NCI-H748 treated with DMSO at 0.1 percent for 48 hours (cell line): ENCODE measurements at regions not wholly inside any gene's neighbourhood (a gene's known extent, or its start where the extent isn't known, plus 50 kb on each side); places are given as distances from the start of the nearest gene placed in this dataset.
"Not testable (repeated sequence)": the region's sequence is repeated elsewhere in the genome, so short reads cannot be mapped to it uniquely, and the experiment has no call there.

Experiments used
- DNase-seq: peaks from one replicate; lab custom pipeline; 2025; lab: John Stamatoyannopoulos, UW

DNA sequence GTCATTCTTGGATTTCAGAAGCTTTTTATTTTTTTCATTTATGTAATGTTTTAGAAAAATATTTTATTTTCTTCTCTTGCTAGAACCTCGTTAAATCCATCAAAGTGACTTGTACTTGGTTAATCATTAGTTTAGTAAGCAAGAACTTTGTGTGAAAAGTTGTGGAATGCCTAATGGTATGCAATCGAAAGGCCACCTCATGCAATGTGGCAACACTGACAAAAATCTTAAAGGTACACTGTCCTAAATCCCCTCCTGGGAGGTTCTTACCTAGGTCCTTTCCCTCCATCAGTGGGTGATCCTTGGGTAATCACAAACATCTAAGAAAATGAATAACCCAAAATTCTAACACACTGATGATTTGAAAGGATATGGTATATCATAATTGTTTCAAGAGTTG lies 304.2 kb downstream of the DNAH5 start:
- no peak for DNase-seq

DNA sequence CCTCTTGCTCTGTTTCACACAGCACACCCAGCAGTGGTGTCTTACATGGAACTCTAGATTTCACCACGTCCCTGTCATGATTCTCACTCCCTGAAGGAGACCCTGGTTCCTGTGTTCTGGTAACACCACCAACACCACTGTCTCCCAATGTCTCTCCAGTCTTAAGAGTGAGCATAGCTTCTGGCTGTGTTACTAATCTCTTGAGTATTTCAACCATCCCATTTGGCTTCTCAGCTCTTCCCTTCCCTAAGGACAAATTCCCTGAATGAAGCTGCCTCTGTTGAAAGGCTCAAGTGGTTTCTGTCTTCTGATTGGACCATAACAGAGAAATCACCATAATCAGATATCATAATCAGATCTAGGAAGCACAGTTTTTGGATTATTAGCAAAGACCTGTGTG lies 311.8 kb downstream of the DNAH5 start:
- DNase-seq, result no peak

DNA sequence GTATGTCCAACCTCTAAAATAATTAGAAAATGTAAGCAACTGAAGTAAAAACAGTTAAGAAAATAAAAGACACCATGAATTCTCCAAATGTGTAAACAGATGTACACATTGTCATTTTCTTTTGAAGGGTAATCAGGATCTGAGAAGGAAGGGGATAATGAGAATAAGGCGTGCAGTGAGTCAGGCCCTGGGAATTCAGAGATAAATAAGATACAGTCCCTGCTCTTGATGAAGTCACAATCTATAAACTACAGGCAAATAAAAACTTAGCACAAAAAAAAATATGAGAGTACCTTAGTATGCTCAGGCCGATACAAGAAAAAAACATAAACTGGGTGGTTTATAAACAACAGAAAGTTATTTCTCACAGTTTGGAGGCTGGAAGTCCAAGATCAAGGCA lies 315.3 kb downstream of the DNAH5 start:
- no peak for DNase-seq

DNA sequence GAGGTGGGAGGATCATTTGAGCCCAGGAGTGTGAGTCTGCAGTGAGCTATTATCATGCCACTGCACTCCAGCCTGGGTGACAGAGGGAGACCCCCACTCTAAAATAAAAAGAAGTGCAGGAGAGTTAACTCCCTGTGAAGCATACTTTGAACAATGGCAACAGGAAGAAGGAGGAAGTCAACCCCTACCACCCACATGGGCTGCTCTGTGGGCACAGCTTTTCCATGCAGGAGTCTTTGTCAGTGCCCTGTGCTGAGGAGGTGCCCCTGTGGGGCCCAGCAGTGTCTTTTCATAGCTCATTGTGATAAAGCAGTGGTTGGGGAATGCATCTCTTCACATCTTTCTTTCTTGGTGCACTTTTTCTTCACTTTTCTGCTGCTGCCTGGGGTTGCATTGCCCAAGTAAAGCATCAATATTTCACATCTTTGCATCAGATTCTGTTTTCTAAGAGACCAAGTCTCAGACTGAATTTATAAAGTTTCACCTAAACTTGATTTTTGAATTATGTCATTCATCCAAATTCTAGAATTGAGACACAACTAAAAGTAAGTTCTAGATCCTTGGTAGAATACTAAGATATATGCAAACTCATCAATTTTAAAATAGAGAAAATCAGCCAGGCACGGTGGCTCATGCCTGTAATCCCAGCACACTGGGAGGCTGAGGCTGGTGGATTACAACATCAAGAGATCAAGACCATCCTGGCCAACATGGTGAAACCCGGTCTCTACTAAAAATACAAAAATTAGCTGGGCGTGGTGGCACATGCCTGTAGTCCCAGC lies 316.6 kb downstream of the DNAH5 start:
- no peak for DNase-seq

DNA sequence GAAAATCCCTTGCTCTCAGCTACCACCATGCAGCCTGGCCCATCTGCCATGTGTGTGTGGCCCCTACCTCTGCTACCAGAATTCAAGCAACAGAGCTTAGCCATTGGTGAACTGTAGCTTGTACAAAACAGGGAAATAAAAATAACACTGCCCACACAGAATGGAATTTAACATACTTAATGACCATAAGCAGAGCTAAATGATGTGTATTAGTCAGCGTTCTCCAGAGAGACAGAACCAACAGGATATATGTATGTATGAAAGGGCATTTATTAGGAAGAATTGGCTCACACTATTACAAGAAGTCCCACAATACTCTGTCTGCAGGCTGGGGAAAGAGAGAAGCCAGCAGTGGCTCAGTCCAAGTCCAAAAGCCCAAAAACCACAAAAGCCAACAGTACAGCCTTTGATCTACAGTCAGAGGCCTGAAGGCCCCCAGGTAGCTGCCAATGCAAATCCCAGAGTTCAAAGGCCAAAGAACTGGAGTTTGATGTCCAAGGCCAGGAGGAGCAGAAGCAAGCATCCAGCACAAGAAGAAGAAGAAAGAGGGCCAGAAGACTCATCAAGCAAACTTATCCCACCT lies 318.8 kb downstream of the DNAH5 start:
- no peak for DNase-seq

DNA sequence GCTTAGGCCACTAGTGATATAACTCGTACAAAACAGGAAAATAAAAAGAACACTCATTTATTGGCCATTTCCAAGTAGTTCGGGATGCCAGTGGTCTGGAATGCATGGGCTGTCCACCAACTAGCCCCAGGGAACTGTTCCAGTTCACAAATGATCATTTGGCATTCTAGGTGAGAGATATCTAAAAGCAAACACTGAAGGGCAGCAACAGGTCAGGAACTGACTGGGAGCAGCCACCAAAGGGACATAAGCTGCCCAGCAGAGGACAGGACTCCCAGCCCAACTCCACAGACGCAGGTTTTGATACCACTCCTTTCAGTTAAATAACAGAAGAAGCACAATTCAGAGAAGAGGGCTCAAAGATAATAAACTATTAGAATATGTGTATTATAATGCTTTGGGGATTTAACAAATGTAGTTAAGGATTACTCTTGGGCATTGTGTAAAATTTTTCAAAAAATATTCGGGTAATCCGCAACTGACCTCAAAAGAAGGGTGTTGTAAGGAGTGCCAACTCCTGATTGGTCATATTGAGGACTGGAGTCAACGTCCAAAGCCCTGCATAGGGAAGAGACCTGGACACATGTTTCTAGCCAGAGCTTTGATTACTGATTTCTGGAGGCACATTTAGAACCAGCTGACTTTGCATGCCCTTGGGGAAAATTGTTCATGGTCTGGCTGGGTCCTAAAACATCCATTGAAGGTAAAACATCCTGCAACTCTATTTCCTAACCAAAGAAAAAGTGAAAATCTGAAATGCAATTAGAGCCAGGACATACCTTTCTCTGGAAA lies 320.0 kb downstream of the DNAH5 start:
- no peak for DNase-seq

DNA sequence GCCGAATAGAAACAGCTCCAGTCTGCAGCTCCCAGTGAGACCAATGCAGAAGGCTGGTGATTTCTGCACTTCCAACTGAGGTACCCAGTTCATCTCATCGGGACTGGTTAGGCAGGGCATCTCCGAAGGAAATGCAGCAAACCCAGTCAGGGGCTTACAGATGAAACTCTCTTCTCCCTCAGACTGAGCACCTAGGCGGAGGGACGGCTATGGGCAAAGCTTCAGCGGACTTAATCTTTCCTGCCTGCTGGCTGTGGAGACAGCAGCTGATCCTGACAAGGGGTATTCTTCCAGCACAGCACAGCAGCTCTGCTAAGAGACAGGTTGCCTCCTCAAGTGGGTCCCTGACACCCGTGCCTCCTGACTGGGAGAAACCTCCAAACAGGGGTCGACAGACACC lies 330.9 kb downstream of the DNAH5 start:
- no peak for DNase-seq

DNA sequence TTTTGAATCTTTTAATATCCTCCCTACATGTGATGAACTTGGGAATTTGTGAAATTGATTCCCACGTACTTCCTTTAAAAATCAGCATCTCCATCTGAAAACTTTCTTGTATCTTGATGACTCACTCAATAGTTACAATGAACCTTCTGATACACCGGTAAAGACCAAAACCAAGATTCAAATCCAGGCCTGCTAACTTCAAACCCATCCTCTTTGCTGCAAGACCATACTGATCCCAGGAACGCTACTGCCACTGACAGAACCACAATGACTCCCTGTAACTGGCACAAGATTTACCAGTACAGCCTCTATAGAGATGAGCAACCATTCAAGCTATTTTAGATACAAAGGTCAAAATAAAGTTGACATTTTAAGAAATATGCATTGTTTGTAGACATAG lies 332.9 kb downstream of the DNAH5 start:
- DNase-seq, result no peak

DNA sequence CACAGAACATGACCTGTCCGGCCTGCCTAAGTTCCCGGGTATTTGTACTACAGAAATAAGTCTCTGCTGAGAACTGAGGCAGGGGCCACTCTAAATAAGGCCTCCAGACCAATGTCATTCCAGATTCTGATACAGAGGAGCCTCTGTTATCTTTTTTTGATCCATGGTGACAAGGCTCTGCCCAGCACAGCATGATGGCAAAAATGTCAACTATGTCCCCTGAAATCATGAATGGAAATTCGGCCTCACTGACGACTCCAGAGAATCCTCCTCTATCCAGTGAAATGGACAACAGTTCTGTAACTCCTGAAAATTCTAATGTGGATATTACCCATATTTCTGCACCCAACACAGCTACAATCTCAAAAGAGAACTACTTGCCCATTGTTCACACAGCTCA lies 335.0 kb downstream of the DNAH5 start:
- DNase-seq, result no peak

DNA sequence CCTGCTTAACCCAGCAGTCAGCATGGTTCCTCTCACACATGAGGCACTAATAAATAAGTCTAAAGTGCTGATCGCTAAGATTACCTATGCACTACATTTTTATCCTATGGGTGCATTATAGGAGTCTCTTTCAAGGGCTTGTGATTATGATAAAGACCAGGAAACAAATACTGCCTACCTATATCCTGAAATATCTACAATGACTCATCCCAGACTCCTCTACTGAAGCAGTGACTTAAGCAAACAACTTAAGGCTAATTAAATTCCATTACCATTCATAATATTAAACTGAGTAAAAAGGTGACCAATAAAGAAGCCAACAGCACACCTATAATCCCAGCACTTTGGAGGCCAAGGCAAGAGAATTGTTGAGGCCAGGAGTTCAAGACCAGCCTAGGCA lies 338.4 kb downstream of the DNAH5 start:
- DNase-seq, result peak; percentile 65

DNA sequence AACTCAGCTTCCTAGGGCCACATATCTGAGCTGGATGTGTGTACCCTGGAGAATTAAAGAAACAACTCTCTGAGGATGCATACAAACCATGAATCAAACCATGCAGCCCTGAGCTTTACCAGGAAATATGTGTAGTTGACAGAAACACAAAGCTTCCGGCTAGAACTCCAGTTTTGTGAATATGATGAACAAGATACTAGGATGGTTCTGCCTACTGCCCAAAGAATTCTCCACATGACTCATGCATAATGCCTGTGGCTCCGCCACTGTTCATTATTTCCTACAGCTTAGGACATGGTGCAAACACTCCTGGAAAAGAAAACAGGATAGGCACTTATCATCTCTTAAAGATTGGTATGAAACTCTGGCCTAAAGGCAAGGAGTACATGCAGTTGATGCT lies 343.4 kb downstream of the DNAH5 start:
- no peak for DNase-seq

DNA sequence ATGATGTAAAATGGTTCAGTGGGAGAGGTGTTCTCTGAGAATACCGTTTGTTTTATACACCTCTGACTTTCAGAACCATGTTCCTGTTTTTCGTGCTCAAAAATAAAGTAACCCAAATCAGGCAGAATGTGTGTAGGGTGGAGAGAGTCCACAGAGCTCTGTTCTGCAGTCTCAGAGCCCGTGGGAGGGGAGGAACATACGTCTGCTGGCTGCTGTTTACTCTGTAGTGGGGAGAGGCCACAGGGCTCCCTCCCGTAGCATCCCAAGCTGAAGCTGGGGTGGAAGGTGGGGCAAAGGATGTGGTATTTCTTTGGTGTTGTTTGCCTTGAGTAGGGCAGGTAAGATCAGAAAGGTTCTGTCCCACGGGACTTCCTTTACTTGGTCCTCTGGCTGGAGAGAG lies 348.5 kb downstream of the DNAH5 start:
- DNase-seq, result no peak

DNA sequence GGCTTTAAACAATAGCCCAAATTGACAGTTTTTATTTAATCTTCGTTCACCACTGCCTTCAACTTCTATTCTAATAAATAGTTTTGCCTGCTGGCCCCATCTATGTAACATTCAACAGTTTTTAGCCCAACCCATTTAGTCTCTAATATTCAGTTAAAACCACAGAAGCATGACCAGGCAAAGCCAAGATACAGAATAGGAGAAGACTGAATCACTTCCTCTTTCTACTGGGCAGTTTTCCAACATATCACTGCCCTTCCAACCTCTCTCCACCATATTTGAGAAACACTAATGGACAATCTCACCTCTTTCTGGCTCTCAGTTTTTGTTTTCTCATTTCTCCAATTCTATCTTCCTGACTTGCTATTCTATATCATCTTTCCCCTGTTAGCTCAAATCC lies 352.9 kb downstream of the DNAH5 start:
- no peak for DNase-seq

DNA sequence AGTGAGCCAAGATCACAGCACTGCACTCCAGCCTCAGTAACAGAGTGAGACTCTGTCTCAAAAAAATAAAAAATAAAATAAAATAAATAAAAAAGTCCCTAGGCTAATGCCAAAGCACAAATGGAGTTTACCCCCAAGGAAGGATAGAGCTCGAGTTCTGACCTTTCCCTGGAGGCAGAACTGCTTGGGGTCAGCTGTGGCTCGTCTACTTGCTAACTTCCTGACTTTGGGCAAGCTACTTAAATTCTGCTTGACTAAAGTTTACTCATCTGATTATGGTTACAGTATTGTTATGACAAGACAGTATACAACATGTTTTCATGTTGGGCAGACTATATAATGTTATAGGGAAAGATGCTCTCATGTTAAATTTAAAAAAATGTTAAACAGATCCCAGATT lies 359.2 kb downstream of the DNAH5 start:
- DNase-seq, result no peak

DNA sequence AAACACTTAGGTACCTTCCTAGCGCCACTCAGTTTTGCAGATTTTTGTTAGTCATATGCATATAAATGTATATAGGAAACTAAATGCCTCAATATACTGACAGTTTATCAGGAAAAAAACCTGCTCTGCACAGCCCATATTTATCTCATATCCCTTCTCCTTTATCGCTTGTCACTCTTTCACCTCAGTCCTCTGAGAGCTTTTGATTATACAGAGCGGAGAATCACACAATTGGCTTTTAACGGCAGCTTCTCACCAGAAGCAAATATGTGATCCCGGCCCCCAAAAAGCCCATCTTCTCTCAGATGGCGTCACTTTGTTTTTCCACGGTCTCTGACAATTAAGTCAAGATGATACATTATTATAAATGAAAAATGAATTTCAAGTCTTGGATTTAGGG lies 362.6 kb downstream of the DNAH5 start:
- no peak for DNase-seq

DNA sequence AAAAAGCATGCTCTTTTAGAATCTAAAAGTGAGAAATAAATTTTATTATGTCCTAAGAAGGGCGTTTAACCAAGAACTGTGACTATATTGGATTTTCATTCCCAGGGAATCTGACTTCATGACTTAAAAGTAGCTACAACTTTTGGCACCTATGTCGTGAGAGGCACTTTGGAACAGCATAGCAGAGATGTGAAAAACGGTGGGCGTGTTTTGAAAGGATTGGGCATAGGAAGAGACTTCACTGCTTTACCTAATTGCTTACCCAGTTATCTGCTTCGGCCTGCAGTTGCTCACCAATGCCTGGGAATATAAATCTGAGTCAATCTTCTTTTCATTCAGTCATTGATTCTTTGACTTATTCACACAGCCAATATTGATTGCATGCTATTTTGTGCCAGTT lies 363.4 kb downstream of the DNAH5 start:
- no peak for DNase-seq

DNA sequence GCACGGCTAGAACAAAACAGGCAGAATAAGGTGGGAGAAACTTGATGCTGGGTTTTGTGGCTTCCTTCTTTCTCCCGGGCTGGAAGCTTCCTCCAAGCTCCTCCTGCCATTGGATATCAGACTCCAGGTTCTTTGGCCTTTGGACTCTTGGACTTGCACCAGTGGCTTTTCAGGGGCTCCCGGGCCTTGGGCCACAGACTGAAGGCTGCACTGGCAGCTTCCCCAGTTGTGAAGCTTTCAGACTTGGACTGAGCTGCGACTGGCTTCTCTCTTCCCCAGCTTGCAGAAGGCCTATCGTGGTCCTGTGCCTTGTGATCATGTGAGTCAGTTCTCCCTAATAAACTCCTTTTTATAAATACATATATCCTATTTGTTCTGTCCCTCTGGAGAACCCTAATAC lies 364.4 kb downstream of the DNAH5 start:
- no peak for DNase-seq

DNA sequence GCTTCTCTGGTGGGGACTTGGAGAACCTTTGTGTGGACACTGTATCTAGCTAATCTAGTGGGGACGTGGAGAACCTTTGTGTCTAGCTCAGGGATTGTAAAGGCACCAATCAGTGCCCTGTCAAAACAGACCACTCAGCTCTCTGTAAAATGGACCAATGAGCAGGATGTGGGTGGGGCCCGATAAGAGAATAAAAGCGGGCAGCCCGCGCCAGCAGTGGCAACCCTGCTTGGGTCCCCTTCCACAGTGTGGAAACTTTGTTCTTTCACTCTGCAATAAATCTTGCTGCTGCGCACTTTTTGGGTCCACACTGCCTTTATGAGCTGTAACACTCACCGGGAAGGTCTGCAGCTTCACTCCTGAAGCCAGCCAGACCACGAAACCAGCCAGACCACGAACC lies 365.4 kb downstream of the DNAH5 start:
- not testable (repeated sequence) for DNase-seq

DNA sequence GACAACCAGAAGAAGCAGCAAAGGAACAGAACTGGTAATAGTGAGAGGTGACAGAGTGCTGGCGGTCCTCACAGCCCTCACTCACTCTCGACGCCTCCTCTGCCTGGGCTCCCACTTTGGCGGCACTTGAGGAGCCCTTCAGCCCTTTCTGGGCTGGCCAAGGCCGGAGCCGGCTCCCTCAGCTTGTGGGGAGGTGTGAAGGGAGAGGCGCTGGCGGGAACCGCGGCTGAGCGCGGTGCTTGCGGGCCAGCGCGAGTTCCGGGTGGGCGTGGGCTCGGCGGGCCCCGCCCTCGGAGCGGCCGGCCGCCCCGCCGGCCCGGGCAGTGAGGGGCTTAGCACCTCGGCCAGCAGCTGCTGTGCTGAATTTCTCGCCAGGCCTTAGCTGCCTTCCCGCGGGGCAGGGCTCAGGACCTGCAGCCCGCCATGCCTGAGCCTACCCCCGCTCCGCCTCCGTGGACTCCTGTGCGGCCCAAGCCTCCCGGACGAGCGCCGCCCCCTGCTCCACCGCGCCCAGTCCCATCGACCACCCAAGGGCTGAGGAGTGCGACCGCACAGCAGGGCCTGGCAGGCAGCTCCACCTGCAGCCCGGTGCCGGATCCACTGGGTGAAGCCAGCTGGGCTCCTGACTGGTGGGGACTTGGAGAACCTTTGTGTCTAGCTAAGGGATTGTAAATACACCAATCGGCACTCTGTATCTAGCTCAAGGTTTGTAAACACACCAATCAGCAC lies 366.0 kb downstream of the DNAH5 start:
- DNase-seq, result not testable (repeated sequence)

DNA sequence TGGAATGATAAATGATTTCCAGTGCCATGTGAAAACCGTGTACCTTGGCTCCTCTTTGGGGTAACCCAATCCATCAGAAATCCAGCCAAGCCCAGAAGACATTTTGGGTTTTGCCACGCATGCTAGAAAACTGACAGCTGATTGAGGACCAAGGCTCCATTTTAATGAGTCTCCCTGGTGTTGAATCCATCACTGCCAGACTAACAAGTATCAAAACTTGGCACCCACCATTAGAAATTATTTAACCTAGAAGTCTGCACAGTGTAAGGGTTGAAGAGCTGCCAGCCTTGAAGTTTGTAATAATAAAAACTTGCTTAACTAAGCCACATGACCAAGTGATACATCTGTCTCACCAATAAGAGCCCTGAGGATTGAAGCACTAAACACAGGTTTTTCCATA lies 369.9 kb downstream of the DNAH5 start:
- DNase-seq, result no peak

DNA sequence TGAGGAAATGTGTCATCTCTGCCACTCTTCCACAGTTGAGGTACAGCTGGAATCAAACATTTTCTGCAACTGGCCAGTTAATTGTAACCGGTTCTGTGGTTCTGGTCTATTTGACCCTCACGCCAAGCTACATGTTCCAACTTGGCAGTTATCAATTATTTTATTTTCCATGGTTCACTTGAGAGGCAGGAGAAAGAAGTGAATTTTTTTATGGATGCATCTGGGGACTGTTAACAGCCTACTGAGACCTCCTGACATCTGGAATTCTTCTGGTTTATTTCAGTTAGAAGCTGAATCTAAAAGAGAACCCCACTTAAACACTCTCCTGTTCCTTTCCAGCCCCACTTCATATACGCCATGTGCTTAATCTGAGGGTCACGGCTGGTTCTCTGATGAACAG lies 372.3 kb downstream of the DNAH5 start:
- DNase-seq, result no peak

DNA sequence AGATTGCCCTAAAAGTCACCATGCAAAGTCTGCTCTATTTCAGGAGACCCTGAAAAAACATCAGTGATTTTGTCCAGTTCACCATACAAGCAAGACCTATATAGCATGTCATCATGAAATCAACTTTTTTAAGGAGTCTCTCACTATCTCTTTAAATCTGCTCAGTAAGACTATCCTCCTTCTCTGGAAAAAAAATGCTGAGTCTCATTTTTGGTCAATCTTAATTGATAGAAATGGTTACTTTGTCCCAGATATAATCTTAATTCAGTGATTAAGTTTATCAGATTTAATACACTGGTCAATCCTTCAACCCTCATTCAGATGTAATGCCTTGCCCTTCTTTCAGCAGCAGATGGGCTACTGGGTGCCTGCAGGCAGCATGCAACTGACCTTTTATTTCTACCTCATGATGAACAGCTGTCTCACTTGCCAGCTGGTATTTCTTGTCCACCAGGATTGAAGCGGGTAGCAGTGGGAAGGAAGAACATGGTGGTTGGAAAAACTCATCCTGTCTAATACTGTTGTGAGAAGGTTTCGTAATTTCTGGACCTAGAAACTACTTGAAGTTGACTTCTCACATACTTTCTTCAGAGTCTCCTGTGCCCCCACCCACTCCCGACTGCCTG lies 375.3 kb downstream of the DNAH5 start:
- no peak for DNase-seq
